Sigmoid colon (tissue), 6 donors: ENCODE measurements at regions not wholly inside any gene's neighbourhood (a gene's known extent, or its start where the extent isn't known, plus 50 kb on each side); places are given as distances from the start of the nearest gene placed in this dataset.
"Not testable (repeated sequence)": the region's sequence is repeated elsewhere in the genome, so short reads cannot be mapped to it uniquely, and the experiment has no call there.

Experiments
- DNase-seq: peaks from one replicate; pipeline ENCODE4 v3.0.0-alpha.2; 2019
- H3K27ac ChIP-seq, 4 donors: fragments of 200-600 bp; sonication (generic); one replicate each; pipeline ENCODE4 v1.5.1; 2016 to 2019; ENCODE audit warnings: mild to moderate bottlenecking in 1 of 4
- H3K27me3 ChIP-seq, 3 donors: fragments of 200-600 bp; sonication (generic); one replicate each; pipeline ENCODE4 v1.5.1; 2019; ENCODE audit warnings: mild to moderate bottlenecking in 1 of 3
- H3K36me3 ChIP-seq, 4 donors: fragments of 200-600 bp; sonication (generic); one replicate each; pipeline ENCODE4 v1.5.1; 2016 to 2019
- H3K4me1 ChIP-seq, 4 donors: fragments of 200-600 bp; sonication (generic); one replicate each; pipeline ENCODE4 v1.5.1; 2017 to 2019
- H3K4me3 ChIP-seq, 4 donors: fragments of 200-600 bp; sonication (generic); one replicate each; pipeline ENCODE4 v1.5.1; 2017 to 2019; ENCODE audit warnings: mild to moderate bottlenecking in 2 of 4, moderate library complexity in 1 of 4
- H3K9me3 ChIP-seq, 4 donors: fragments of 200-600 bp in 3 of 4; sonication (generic) in 3 of 4; one replicate each; pipeline versions ENCODE4 v1.5.1 to v1.6.1; 2013 to 2019
- CTCF ChIP-seq, 4 experiments: fragments of 450-650 bp in 3 of 4; fragments of 200-600 bp in 1 of 4; IDR thresholded peaks; one replicate each; pipeline ENCODE4 v1.5.1; 2016 to 2019; ENCODE audit warnings: antibody characterized with exemption in 4 of 4, mild to moderate bottlenecking in 3 of 4, moderate library complexity in 2 of 4
- EP300 ChIP-seq, 4 donors: sonication (generic); formaldehyde crosslinking; IDR thresholded peaks; one replicate each; pipeline ENCODE4 v1.6.1; 2017; ENCODE audit warnings: antibody characterized with exemption in 4 of 4
- POLR2A ChIP-seq, 2 donors: fragments of 450-650 bp; IDR thresholded peaks; one replicate each; pipeline ENCODE4 v1.6.1; 2016; ENCODE audit warnings: antibody characterized with exemption in 2 of 2, mild to moderate bottlenecking in 2 of 2, moderate library complexity in 2 of 2
- POLR2AphosphoS5 ChIP-seq, 4 donors: sonication (generic); formaldehyde crosslinking; IDR thresholded peaks; one replicate each; pipeline ENCODE4 v1.6.1; 2017; ENCODE audit warnings: antibody characterized with exemption in 4 of 4
- WGBS, 2 donors: extraction: QIAGEN DNeasy Blood & Tissue Kit; methylation state at CpG; one replicate each; pipeline ENCODE4 v1.1.7; 2013; 5-methylcytosine and 5-hydroxymethylcytosine counted together
- intact Hi-C: fragments of 100-400 bp; cut with DNase I; formaldehyde crosslinking; loops from one replicate; pipeline ENCODE4 v1.15.1; 2023
- donor health status: healthy with polysubstance abuse.
- donor health status: healthy.

DNA sequence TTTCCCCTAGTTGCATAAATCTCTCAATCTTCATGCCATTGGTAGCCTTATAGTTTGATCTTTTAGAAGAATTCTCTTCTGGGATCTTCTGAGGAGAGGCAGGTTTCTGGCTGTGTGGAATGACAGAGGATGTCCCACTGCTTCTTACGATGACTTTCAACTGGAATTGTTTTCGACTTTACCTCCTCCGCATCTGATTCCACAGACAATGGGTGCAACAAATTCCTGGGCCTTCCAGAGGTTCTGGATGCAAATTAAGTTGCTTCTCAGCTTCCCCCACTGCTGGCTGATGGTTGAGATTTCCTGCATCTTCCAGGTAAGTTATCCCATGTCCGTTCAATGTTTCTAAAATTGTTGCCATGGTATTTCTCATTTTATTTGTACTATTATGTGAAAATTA, 142.3 kb upstream of the TSC22D1 start:
- Histone ChIP-seq H3K27me3 (no peaks in the 10 kb centered on the region), H3K4me3 (no peak overlapping the region), H3K4me1 (peaks cover 0 to 15% (median 8%) of the 10 kb centered on the region in 4 donors), H3K9me3 (peaks cover 0 to 4% (median 0%) of the 10 kb centered on the region in 4 donors), H3K36me3 (no peaks in the 10 kb centered on the region), H3K27ac (no peak overlapping the region)
- TF ChIP-seq EP300 (IDR thresholded peaks at IDR 0.05) (no peak), CTCF (IDR thresholded peaks at IDR 0.05) (no peak), POLR2A (IDR thresholded peaks at IDR 0.05) (no peak), POLR2AphosphoS5 (IDR thresholded peaks at IDR 0.05) (no peak)
- intact Hi-C loops: no loop called here
- WGBS, 2 donors: 94 to 96% methylated on average over 4 of the region's 4 CpGs
- no peak for DNase-seq

DNA sequence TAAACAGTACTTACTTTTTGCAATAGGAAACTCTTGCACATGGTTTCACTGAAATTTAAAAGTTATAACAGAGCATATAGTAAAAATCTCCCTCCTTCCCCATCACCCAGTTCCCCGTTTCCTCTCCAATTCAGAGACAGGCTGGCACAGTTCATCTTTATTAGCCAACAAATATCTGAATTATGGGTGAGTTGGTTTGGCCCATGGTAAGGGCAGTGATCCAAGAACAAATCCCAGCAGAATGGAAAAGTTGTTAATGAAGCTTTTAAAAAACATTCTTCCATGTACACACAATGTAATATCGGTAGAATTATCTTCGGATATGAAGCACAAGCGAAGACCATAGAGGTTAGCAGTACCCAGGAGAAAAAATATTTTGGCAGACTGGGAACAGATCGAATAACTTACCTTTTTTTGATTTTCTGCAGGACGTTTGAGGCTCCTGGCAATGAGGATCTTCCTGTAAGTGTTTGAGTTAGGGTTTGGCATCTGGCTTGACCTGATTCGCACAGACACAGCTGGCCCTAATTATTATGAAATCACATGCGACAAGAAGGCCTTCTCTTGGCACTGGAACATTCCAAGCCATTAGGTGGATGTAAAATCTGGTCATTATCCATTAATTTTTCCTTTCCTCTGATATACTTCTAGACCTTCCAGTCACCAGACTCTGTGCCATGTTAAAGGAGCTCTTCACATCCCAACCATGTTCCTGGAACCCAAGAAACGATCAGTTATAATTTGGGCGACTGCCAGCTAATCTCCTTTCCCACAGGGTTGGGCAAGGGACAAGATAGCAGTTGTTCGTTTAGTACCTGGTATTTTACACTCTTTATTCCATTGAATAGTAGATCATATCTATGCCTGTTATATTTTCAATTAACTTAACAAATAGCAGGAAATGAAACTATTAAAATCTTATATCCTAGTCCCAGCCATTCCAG, 139.4 kb upstream of the TSC22D1 start:
- 77 to 81% methylated on average over 11 of the region's 11 CpGs for WGBS, 2 donors
- Histone ChIP-seq H3K4me1 (peaks cover 0 to 13% (median 8%) of the 10 kb centered on the region in 4 donors), H3K9me3 (no peaks in the 10 kb centered on the region), H3K4me3 (no peak overlapping the region), H3K36me3 (no peaks in the 10 kb centered on the region), H3K27me3 (no peaks in the 10 kb centered on the region), H3K27ac (no peak overlapping the region)
- TF ChIP-seq POLR2A (IDR thresholded peaks at IDR 0.05) (no peak), EP300 (IDR thresholded peaks at IDR 0.05) (no peak), POLR2AphosphoS5 (IDR thresholded peaks at IDR 0.05) (no peak), CTCF (IDR thresholded peaks at IDR 0.05) (no peak)
- intact Hi-C loops: no loop called here
- no peak for DNase-seq

- DNase-seq: no peak
- TF ChIP-seq POLR2AphosphoS5 (IDR thresholded peaks at IDR 0.05) (no peak), POLR2A (IDR thresholded peaks at IDR 0.05) (no peak), EP300 (IDR thresholded peaks at IDR 0.05) (no peak), CTCF (IDR thresholded peaks at IDR 0.05) (no peak)
- Histone ChIP-seq H3K9me3 (no peaks in the 10 kb centered on the region), H3K4me3 (no peak overlapping the region), H3K27ac (peak overlapping the region in 1 of 4 donors; percentile 6), H3K4me1 (peaks cover 0 to 9% (median 3%) of the 10 kb centered on the region in 4 donors), H3K27me3 (no peaks in the 10 kb centered on the region), H3K36me3 (no peaks in the 10 kb centered on the region)
- 85 to 94% methylated on average over 3 of the region's 3 CpGs for WGBS, 2 donors
- intact Hi-C loops: no loop called here
Observed at GRCh38 chr13:44713788-44714469, 137.8 kb upstream of the TSC22D1 start.

GRCh38 chr13:44711706-44712105, 135.6 kb upstream of the TSC22D1 start:
- H3K27ac ChIP-seq: no peak overlapping the region
- intact Hi-C loops: no loop called here
- DNase-seq: no peak
- WGBS, 2 donors: 88 to 95% methylated on average over 1 of the region's 1 CpG
- no peaks in the 10 kb centered on the region for H3K36me3 ChIP-seq
- H3K4me3 ChIP-seq: no peak overlapping the region
- TF ChIP-seq EP300 (IDR thresholded peaks at IDR 0.05) (no peak), POLR2AphosphoS5 (IDR thresholded peaks at IDR 0.05) (no peak)
- no peaks in the 10 kb centered on the region for H3K27me3 ChIP-seq
- H3K9me3 ChIP-seq: no peaks in the 10 kb centered on the region
- H3K4me1 ChIP-seq: peaks cover 0 to 9% (median 3%) of the 10 kb centered on the region in 4 donors

- TF ChIP-seq POLR2A (IDR thresholded peaks at IDR 0.05): no peak
- TF ChIP-seq EP300 (IDR thresholded peaks at IDR 0.05): no peak
- no peak for TF ChIP-seq CTCF (IDR thresholded peaks at IDR 0.05)
- no peak overlapping the region for H3K27ac ChIP-seq
- no peak for DNase-seq
- H3K27me3 ChIP-seq: no peaks in the 10 kb centered on the region
- no peaks in the 10 kb centered on the region for H3K36me3 ChIP-seq
- intact Hi-C loops: no loop called here
- H3K4me3 ChIP-seq: no peak overlapping the region
- no peaks in the 10 kb centered on the region for H3K9me3 ChIP-seq
- WGBS, 2 donors: 81 to 83% methylated on average over 2 of the region's 2 CpGs
- peaks cover 0 to 7% (median 3%) of the 10 kb centered on the region in 4 donors for H3K4me1 ChIP-seq
Observed at GRCh38 chr13:44710576-44710975, 134.4 kb upstream of the TSC22D1 start.

DNA sequence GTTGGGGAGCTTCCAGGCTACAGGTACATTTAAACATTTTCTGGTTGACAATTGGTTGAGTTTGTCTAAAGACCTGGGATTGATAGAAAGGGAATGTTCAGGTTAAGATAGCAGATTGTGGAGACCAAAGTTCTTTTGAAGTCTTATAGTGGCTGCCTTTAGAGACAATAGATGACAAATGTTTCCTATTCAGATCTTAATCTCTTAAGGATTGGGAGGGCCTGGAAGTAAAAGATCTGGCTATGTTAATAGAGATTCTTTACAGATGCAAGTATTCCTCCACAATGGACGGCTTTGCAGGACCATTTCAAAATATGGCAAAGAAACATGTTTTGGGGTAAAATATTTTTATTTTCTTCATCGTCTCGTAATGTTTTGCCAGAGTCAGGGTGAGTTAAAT, 128.7 kb upstream of the TSC22D1 start:
- H3K4me1 ChIP-seq, DNase-seq, H3K27ac ChIP-seq, H3K9me3 ChIP-seq, H3K4me3 ChIP-seq, H3K36me3 ChIP-seq, intact Hi-C loops, H3K27me3 ChIP-seq: not testable (repeated sequence)
- 92 to 96% methylated on average over 3 of the region's 3 CpGs for WGBS, 2 donors
